ENCODE measurements at regions not wholly inside any gene's neighbourhood (a gene's known extent, or its start where the extent isn't known, plus 50 kb on each side); places are given as distances from the start of the nearest gene placed in this dataset.

- no peak for DNase-seq
Measured at GRCh38 chr13:31611214-31611613, 128.1 kb upstream of the RXFP2 start.

DNA sequence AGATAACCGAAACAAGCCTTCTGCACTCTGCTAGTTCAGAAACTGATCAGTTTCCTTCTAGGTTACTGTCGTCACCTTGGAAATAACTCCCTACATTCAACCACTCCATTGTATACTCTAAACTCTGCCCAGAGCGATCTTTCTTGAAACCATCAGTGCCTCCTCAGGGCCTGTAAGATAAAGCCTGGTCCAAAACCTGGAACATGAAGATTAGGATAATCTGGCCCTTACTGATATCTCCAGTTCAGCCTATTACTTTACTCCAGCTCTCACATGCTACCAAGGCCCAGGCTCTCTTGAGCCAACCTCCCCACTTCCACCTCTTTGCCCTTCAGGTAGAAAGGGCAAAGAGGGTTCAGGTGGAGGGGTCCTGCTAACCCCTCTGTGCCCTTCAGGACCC is 125.3 kb upstream of the RXFP2 start:
- no peak for DNase-seq

GRCh38 chr13:31614704-31615103 is 124.6 kb upstream of the RXFP2 start:
- DNase-seq: no peak

- no peak for DNase-seq
Measured at GRCh38 chr13:31625115-31625514, 114.2 kb upstream of the RXFP2 start.

DNA sequence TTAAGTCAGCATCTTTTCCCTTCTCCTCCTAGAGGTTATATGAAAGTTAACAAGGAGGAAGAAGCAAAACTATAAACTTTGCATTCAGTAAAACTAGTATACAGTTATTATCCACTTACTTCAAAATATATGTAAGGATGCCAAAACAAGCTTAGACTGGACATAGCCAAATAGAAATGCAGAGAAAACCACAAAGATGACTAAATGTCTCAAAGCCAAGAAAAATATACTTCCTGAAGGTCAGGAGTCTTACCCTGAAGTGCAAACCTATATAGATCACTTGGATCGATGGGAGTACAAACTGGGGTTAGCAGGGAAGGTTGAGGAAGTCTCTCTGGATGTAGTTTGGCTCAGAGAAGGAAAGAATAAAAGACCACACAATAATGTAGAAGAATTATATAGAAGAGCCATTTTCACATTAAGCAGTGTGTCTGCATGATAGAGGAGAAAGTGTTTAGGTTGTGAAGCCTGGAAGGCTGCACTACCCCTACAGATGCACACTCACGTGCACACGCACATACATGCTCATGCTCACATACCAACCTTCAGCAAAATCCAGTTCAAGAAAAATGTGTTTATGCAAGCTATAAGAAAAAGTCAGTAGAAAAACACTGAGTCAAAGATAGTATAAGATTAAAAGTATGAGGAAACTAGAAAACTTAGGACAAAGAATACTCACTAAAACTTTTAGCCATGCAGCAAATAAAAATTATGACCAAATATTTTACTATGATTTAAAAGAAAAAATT is 112.1 kb upstream of the RXFP2 start:
- no peak for DNase-seq

- DNase-seq: peak in 1 of 2 donors; percentile 28
Measured at GRCh38 chr13:31629085-31629780, 110.1 kb upstream of the RXFP2 start.

DNA sequence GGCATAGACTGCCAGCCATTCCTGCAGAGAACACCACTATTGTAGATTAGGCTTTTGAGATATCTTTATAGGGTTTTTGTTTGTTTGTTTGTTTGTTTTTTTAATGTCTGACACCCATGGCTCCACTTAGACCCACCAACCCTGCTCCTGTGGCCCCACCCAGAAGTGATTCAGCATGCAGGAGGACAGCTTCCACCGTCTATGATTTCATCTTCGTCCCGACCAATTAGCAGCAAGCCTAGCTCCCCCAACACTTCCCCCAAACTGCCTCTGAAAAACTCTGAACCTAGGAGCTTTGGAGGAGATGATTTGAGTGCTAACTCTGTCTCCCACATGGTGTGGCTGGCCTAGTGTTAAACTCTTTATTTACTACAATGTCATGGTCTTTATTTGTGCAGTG is 108.3 kb upstream of the RXFP2 start:
- DNase-seq: no peak

GRCh38 chr13:31631746-31632145 is 107.6 kb upstream of the RXFP2 start:
- no peak for DNase-seq

- no peak for DNase-seq
Measured at GRCh38 chr13:31638577-31638976, 100.7 kb upstream of the RXFP2 start.

DNA sequence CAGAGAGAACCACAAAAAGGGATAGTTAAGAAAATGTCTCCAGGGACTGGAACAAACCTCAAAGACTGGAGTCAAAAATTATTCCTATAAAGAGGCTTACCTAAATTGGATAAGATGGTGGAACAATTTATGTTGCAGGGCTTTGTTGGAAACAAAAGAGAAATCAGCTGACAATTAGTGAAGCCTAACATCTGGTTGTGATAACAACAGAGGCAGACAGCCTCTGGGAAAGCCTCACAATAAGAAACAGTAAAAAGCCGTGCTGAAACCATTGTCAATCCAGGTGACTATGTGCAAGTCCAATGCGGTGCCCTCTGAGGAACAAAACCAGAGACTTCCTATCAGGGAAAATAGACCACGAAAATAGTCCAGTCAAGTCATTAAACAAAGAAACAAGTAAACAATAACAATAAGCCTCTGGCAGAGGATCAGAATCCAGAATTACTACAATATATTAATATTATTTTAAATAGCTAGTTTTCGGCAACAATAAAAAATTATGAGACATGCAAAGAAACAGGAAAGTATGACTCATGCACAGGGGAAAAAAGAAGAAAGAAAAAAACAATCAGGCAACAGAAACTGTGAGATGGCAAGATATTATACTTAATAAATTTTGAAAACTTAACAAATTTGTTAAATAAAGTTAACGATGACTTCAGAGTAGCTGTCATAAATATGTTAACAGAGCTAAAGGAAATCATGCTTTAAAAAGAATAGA is 99.7 kb upstream of the RXFP2 start:
- DNase-seq: no peak

DNA sequence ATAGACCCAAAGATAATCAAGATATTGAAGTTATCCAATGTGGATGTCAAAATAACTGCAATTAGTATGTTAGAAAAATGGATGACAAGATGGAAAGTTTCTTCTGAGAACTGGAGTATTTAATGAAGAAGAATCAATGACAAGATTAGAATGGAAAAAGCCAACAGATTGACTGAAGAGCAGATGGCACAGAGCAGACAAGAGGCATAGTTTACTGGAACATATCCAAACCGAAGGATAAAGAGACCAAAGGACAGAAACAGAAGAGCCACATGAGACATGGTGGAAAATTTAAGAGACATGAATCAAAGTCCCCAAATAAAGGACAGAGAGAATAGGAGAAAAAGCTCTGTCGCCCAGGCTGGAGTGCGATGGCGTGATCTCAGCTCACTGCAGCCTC is 89.6 kb upstream of the RXFP2 start:
- no peak for DNase-seq

GRCh38 chr13:31653730-31654129 is 85.6 kb upstream of the RXFP2 start:
- no peak for DNase-seq

DNA sequence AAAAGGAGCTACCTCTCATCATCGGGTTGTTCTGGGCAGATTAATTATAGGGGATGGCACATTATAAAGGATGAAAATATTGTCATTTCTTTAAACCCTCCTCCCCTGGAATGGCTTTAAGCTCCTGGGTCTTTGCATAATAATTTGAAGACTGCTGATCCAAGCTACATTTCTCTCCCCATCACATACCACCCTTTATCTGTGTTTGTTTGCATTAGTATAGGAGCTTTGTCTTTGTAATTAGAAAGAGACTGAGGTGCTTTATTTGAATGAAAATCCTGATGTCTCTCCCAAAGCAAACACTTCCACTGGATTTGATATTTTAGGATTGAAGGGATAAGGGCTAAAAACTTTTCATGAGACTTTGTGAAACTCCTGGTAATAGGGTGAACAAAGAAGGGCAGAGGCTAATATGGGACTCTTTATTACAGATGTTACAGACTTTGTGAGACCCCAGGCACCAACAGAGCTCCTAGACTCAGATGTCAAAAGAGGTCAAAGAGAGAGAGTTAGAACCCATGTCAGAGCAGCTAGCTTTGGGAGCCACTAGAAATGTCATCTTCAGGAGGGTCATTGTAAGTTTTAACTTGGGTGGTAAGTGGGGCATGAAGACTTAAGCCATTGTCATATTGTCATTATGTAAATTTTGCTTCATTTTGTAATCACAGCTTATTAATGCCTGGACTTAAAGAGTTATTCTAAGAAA is 75.3 kb upstream of the RXFP2 start:
- DNase-seq: no peak

- DNase-seq: no peak
Measured at GRCh38 chr13:31670831-31671617, 68.3 kb upstream of the RXFP2 start.

GRCh38 chr13:31674051-31674450 is 65.3 kb upstream of the RXFP2 start:
- DNase-seq: no peak

DNA sequence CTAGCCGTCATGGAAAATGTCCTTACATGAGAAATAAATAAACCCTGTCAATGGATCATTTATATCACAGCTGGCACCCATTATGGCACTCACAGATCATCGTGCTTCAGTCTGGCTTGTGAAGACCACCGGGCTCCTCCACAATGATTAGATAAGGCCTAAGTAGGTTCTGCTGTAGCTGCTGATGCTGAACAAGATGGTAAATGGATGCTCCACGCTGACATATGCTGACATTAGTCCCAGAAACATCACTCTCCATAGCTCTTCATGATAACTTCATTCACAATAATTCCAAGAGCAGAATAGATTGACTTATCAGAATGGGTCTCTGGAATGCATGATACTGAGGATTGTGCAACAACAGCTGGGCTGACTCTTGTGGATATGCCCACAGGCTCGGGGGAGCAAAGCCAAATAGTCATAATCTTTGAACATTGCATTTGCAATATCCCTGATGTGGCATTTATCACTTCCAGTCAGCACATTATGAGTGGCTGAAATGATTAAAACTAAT is 63.8 kb upstream of the RXFP2 start:
- no peak for DNase-seq

- no peak for DNase-seq
Measured at GRCh38 chr13:31681133-31681532, 58.2 kb upstream of the RXFP2 start.

DNA sequence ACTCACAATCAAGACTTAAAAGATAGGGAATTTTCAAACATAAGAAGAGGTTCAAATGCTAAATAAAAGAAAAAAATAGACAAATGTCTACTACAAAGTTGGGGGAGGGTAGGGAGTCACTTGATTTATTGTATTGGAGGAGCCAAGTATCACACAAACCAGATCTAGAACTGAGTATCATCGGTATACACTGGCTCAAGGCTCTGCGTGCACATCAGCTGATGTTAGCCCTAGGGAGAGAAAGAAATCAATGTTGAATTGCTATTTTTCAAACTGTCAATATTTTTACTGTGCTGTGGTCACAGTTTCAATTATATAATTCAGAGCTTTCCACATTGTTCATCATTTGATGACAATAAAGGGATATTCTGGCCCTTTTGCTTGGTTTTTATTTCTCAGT is 54.9 kb upstream of the RXFP2 start:
- no peak for DNase-seq

DNA sequence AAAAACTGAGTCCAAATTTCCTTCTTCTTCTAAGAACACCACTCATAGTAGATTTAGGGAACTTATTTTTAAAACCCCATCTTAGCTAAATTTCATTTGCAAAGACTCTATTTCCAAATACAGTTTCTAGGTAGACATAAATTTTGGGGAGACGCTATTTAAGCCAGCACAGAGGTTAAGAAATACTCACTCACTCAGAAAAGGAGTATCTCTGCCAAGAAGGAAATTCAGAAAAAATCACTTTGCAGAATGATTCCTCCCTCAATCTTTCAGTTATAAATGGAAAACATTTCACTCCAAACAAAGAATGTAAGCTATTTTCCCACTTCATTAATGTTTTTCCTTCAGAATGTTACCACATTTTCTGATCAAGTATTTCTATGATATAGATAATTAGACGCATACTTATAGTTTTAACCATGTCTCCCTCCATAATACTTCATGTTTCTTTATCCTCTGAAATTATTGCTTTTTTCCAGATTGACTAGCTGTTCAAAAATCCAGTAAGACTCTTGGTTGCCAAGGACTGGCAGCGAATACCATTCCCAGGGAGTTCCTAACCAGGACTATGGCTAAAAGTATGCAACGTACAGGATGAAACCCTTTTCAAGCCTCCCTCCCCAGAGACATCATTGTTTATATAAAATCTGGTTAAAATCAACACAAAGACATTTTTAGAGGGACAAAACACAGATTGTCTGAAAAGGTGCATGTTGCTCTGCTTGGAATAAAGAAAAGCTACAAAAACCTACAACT is 52.5 kb upstream of the RXFP2 start:
- no peak for DNase-seq

All from bone marrow (tissue), 2 donors.